ENCODE measurements at regions not wholly inside any gene's neighbourhood (a gene's known extent, or its start where the extent isn't known, plus 50 kb on each side); places are given as distances from the start of the nearest gene placed in this dataset.
"Not testable (repeated sequence)": the region's sequence is repeated elsewhere in the genome, so short reads cannot be mapped to it uniquely, and the experiment has no call there.

DNA sequence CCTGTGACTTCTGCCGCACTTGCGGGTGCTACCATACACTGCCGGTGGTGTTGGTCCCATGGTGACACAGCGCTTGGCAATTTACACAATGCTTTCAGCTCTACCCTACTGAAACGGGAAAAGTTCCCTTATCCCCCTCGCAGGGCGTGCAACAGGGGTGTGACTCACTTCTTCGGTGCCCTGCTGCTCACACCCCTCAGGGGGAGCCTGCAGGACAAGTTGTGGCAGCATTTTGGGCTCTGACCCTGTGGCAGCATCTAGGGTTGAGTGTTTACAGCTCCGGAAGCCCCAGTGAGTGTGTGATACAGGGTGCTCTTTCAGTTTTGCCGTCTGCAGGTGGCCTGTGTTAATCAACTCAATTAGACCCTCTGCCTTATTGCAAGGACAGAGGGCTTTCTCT is 324.7 kb upstream of the RGMA start:
- DNase-seq: no peak

DNA sequence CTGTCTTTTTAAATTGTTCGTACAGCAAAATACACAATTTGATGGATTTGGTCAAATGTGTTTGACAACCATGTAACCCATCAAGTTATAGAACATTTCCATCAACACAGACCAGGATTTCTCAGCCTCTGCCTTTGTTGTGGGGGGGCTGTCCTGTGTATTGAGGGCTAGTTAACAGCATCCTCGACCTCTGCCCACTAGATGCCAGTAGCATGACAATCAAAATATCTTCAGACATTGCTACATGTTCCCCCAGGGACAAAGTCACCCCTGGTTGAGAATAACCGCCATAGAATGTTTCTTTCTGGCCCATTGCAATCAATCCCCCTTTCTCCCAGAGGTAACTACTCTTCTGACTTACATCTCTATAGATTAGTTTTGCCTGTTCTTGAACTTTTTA is 310.1 kb upstream of the RGMA start:
- DNase-seq: no peak

GRCh38 chr15:93389211-93389610 is 300.2 kb upstream of the RGMA start:
- no peak for DNase-seq

DNA sequence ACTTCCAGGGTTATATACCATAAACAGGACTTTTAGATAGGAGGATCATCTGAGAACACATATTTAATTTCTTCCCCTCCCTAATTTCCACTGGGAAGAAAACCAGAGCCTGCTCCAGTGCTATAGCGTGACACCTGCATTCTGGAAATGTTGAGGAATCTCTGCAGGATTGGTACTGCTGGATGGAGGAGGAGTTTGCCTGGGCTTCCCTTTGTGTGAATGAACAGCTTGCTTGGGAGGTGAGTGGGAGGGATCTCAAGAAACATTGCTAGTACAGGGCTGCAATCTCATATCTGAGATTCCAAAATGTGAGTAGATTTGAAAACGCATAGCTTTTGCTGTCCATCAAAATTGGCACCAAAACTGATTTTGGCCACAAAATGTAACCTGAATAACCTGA is 295.9 kb upstream of the RGMA start:
- no peak for DNase-seq

GRCh38 chr15:93382200-93382820 is 293.3 kb upstream of the RGMA start:
- DNase-seq: no peak

- no peak for DNase-seq
Measured at GRCh38 chr15:93378558-93378957, 289.5 kb upstream of the RGMA start.

DNA sequence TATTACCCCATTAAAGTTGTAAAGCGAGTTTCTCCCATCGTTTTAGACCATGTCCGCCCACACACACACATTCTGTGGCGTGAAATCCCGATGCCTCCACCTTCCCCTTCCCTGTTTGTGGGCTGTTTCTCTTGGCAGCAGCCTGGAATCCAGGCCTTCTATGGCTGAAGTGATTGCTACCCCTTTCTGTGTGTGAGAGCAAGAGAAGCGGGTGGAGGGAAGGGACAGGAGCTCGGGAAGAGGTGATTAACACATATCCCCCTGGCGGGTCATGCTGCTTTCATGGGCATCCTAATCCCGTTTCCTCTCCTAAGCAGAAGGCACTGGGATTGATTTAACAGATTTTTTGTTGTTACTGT is 283.8 kb upstream of the RGMA start:
- DNase-seq: no peak

GRCh38 chr15:93372208-93372864 is 283.3 kb upstream of the RGMA start:
- DNase-seq: no peak

GRCh38 chr15:93366387-93367100 is 277.5 kb upstream of the RGMA start:
- DNase-seq: no peak

GRCh38 chr15:93362821-93363220 is 273.8 kb upstream of the RGMA start:
- no peak for DNase-seq

DNA sequence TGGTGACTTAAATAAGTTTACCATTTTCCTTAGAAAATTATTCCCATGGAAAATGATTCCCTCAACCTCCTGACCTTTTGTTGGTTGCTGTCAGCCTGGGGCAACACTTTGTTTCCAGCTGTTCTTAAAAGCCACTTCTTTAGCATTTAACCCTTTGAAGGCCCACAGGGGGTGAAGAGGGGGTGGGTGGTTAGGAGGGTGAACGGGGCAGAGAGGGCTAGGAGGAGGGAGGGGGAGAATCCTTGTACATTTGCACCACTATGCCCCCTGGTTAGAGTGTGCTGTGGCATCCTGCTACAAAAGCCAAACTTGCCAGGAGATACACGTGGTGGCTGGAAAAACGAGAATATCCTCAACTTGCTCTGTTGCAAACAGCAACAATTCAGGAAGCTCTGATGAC is 273.2 kb upstream of the RGMA start:
- DNase-seq: no peak

GRCh38 chr15:93361703-93362102 is 272.7 kb upstream of the RGMA start:
- DNase-seq: no peak

- no peak for DNase-seq
Measured at GRCh38 chr15:93360976-93361375, 272.0 kb upstream of the RGMA start.

GRCh38 chr15:93360318-93360717 is 271.3 kb upstream of the RGMA start:
- DNase-seq: no peak

GRCh38 chr15:93359425-93360131 is 270.6 kb upstream of the RGMA start:
- DNase-seq: no peak

GRCh38 chr15:93359060-93359408 is 270.0 kb upstream of the RGMA start:
- DNase-seq: no peak

- DNase-seq: no peak
Measured at GRCh38 chr15:93358166-93359059, 269.4 kb upstream of the RGMA start.

- DNase-seq: no peak
Measured at GRCh38 chr15:93348711-93349545, 259.9 kb upstream of the RGMA start.

DNA sequence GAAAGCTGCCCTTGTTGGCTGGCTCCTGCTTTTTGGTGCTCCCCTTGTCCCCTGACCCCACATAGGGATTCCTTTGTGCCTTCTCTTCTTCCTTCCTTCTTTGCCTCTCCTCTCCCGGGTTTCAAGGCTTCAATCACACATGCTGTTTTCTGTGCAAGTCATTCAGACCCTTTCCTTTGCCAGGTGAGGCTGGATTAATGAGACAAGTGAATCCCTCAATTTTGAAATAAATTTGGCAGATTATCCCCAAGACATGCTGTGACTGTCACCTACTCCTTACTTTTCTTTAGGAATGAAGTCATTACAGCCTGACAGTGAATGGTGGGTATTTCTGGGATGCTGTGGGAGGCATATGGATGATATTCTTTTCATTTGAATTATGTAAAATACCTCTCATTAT is 259.0 kb upstream of the RGMA start:
- no peak for DNase-seq

GRCh38 chr15:93345981-93346380 is 257.0 kb upstream of the RGMA start:
- no peak for DNase-seq

DNA sequence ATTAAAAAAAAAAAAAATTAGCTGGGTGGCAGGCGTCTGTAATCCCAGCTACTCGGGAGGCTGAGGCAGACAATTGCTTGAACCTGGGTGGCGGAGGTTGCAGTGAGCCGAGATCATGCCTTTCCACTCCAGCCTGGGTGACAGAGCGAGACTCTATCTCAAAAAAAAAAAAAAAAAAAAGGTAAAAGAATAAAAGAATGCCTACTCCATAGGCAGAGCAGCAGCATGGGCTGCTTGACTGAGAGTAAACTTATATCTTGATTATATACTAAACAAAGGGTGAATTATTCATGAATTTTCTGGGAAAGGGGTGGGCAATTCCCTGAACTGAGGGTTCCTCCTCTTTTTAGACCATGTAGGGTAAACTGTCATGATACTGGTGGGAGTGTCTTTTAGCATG is 254.4 kb upstream of the RGMA start:
- not testable (repeated sequence) for DNase-seq

DNA sequence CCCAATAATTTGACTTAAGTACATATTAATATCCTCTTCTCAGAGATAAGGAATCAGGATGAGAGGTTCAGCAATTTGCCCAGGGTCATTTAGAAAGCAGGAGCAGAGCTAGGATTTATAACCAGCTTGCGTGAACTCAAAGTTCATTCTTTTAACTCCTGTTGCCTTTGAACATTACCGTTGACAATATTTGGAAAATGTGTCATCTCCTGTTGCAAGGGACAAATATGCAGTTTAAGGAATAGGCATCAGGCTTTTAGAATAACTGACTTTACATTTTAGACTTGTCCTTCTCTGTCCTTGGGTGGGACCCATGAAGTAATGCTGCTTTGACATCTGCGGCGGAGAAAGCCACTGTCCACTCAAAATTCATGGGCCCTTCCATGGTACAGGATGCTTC is 252.2 kb upstream of the RGMA start:
- no peak for DNase-seq
